Activated CD4-positive, CD25-positive, alpha-beta regulatory T cell treated with anti-CD3 and anti-CD28 coated beads, Interleukin-2, amount 50 U/mL, for 24 hours (primary cell): ENCODE measurements at regions not wholly inside any gene's neighbourhood (a gene's known extent, or its start where the extent isn't known, plus 50 kb on each side); places are given as distances from the start of the nearest gene placed in this dataset.

Experiments
- ATAC-seq, 2 donors: fragments of 150-1000 bp; cut with Tn5 transposase; one replicate each; pipeline ENCODE4 v1.10.0; 2021; ENCODE audit warnings: mild to moderate bottlenecking in 1 of 2, moderate library complexity in 1 of 2

GRCh38 chr13:27014406-27015359, 156.9 kb downstream of the USP12 start:
- no peak for ATAC-seq

GRCh38 chr13:27012482-27013197, 159.0 kb downstream of the USP12 start:
- ATAC-seq: no peak

- ATAC-seq: no peak
Measured at GRCh38 chr13:27011661-27012060, 159.9 kb downstream of the USP12 start.

- no peak for ATAC-seq
Measured at GRCh38 chr13:27008733-27009132, 162.9 kb downstream of the USP12 start.

GRCh38 chr13:27007166-27007565, 164.4 kb downstream of the USP12 start:
- no peak for ATAC-seq

GRCh38 chr13:27006519-27007161, 165.0 kb downstream of the USP12 start:
- no peak for ATAC-seq

GRCh38 chr13:27005976-27006518, 165.6 kb downstream of the USP12 start:
- no peak for ATAC-seq

- no peak for ATAC-seq
Measured at GRCh38 chr13:27005556-27005955, 166.1 kb downstream of the USP12 start.

GRCh38 chr13:27004866-27005265, 166.7 kb downstream of the USP12 start:
- no peak for ATAC-seq

- no peak for ATAC-seq
Measured at GRCh38 chr13:27004326-27004725, 167.3 kb downstream of the USP12 start.

- peak in 1 of 2 donors; percentile 5 for ATAC-seq
Measured at GRCh38 chr13:27001705-27002104, 169.9 kb downstream of the USP12 start.

- ATAC-seq: no peak
Measured at GRCh38 chr13:27000686-27001085, 170.9 kb downstream of the USP12 start.

GRCh38 chr13:26999499-26999898, 172.1 kb downstream of the USP12 start:
- no peak for ATAC-seq

GRCh38 chr13:26998292-26998691, 173.3 kb downstream of the USP12 start:
- ATAC-seq: no peak

- peak; percentile 56 to 58 for ATAC-seq
Measured at GRCh38 chr13:26996965-26997752, 174.5 kb downstream of the USP12 start.

GRCh38 chr13:26995159-26995558, 176.5 kb downstream of the USP12 start:
- ATAC-seq: no peak

- ATAC-seq: no peak
Measured at GRCh38 chr13:26993780-26994179, 177.8 kb downstream of the USP12 start.

GRCh38 chr13:26992951-26993719, 178.5 kb downstream of the USP12 start:
- ATAC-seq: no peak

- no peak for ATAC-seq
Measured at GRCh38 chr13:26991508-26992181, 180.0 kb downstream of the USP12 start.

GRCh38 chr13:26989957-26990713, 181.5 kb downstream of the USP12 start:
- no peak for ATAC-seq
